Neural cell (in vitro differentiated cells): ENCODE measurements at regions not wholly inside any gene's neighbourhood (a gene's known extent, or its start where the extent isn't known, plus 50 kb on each side); places are given as distances from the start of the nearest gene placed in this dataset.

Experiments used
- H2AFZ ChIP-seq: fragments of 200-600, 300-800 bp; sonication (generic), shearing (Covaris generic); 2 replicates; pipeline ENCODE4 v1.6.0; 2014; ENCODE audit warnings: low read depth, mild to moderate bottlenecking, antibody characterized with exemption, low read length, moderate library complexity
- H3F3A ChIP-seq: fragments of 200-600 bp; shearing (Covaris generic); 2 replicates; pipeline ENCODE4 v1.6.1; 2016; ENCODE audit warnings: mild to moderate bottlenecking, moderate library complexity, mixed read lengths, antibody characterized with exemption, low read length; ENCODE audit not compliant: insufficient read depth, poor library complexity, severe bottlenecking
- H3K27ac ChIP-seq: fragments of 200-600, 300-800 bp; sonication (generic), shearing (Covaris generic); 2 replicates; pipeline ENCODE4 v1.5.1; 2014; ENCODE audit warnings: mild to moderate bottlenecking, low read length, moderate library complexity
- H3K27me3 ChIP-seq: fragments of 300-800, 200-600 bp; sonication (generic), shearing (Covaris generic); 2 replicates; pipeline ENCODE4 v1.6.0; 2014; ENCODE audit warnings: mild to moderate bottlenecking, low read depth, low read length, moderate library complexity; ENCODE audit not compliant: insufficient read depth
- H3K36me3 ChIP-seq: fragments of 300-800, 200-600 bp; sonication (generic), shearing (Covaris generic); 2 replicates; pipeline ENCODE4 v1.5.1; 2014; ENCODE audit warnings: mild to moderate bottlenecking, antibody characterized with exemption, low read length, moderate library complexity; ENCODE audit not compliant: insufficient read depth
- H3K4me2 ChIP-seq: fragments of 300-800, 200-600 bp; sonication (generic), shearing (Covaris generic); 2 replicates; pipeline ENCODE4 v1.6.0; 2014; ENCODE audit warnings: mild to moderate bottlenecking, low read length
- H3K4me3 ChIP-seq: fragments of 300-800, 200-600 bp; sonication (generic), shearing (Covaris generic); 2 replicates; pipeline ENCODE4 v1.5.1; 2014; ENCODE audit warnings: mild to moderate bottlenecking, low read length, moderate library complexity
- H3K79me2 ChIP-seq: fragments of 200-600 bp; shearing (Covaris generic); replicated peaks from 2 replicates; pipeline ENCODE4 v1.6.0; 2014; ENCODE audit warnings: mild to moderate bottlenecking, low read length, moderate library complexity; ENCODE audit not compliant: insufficient read depth
- H3K9ac ChIP-seq: fragments of 300-800, 200-600 bp; sonication (generic), shearing (Covaris generic); 2 replicates; pipeline ENCODE4 v1.6.1; 2016; ENCODE audit warnings: mild to moderate bottlenecking, low read length, mixed read lengths
- H3K9me2 ChIP-seq: fragments of 200-600 bp; shearing (Covaris generic); 2 replicates; pipeline ENCODE4 v1.6.1; 2016; ENCODE audit warnings: mild to moderate bottlenecking, low read length, mixed read lengths; ENCODE audit not compliant: insufficient read depth
- H3K9me3 ChIP-seq: fragments of 200-600, 300-800 bp; sonication (generic), shearing (Covaris generic); 2 replicates; pipeline ENCODE4 v1.6.1; 2016; ENCODE audit warnings: mild to moderate bottlenecking, mixed run types, low read length, moderate library complexity, mixed read lengths
- H4K20me1 ChIP-seq: fragments of 200-600 bp; shearing (Covaris generic); 2 replicates; pipeline ENCODE4 v1.6.1; 2016; ENCODE audit warnings: mild to moderate bottlenecking, mixed run types; ENCODE audit not compliant: insufficient read depth
- CTCF ChIP-seq: fragments of 450-650 bp; IDR thresholded peaks from 2 replicates; pipeline ENCODE4 v1.5.1; 2014; ENCODE audit warnings: antibody characterized with exemption, mild to moderate bottlenecking, moderate library complexity; ENCODE audit not compliant: poor library complexity, severe bottlenecking
- EP300 ChIP-seq: fragments of 450-650 bp; conservative IDR thresholded peaks from 2 replicates; pipeline ENCODE4 v1.6.1; 2014; ENCODE audit warnings: antibody characterized with exemption, mild to moderate bottlenecking, moderate library complexity; ENCODE audit not compliant: poor library complexity, severe bottlenecking
- EZH2 ChIP-seq: fragments of 200-600, 300-800 bp; shearing (Covaris generic), sonication (generic); IDR thresholded peaks from 2 replicates; pipeline ENCODE4 v1.6.1; 2014; ENCODE audit warnings: antibody characterized with exemption, low read length, borderline replicate concordance, mild to moderate bottlenecking; ENCODE audit not compliant: insufficient read depth, poor library complexity, severe bottlenecking
- MXI1 ChIP-seq: fragments of 450-650 bp; conservative IDR thresholded peaks from 2 replicates; pipeline ENCODE4 v1.6.1; 2014; ENCODE audit warnings: antibody characterized with exemption, mild to moderate bottlenecking; ENCODE audit not compliant: poor library complexity, severe bottlenecking
- POLR2AphosphoS5 ChIP-seq: IDR thresholded peaks from 2 replicates; pipeline ENCODE4 v1.6.1; 2012
- RAD21 ChIP-seq: fragments of 450-650 bp; conservative IDR thresholded peaks from 2 replicates; pipeline ENCODE4 v1.6.1; 2014; ENCODE audit warnings: antibody characterized with exemption, mild to moderate bottlenecking, moderate library complexity
- REST ChIP-seq: IDR thresholded peaks from 2 replicates; pipeline ENCODE4 v1.6.1; 2012; ENCODE audit warnings: borderline replicate concordance
- SMC3 ChIP-seq: fragments of 450-650 bp; conservative IDR thresholded peaks from 2 replicates; pipeline ENCODE4 v1.6.1; 2014; ENCODE audit warnings: antibody characterized with exemption, mild to moderate bottlenecking, moderate library complexity; ENCODE audit not compliant: poor library complexity
- TAF1 ChIP-seq: IDR thresholded peaks from 2 replicates; pipeline ENCODE4 v1.6.1; 2012; ENCODE audit warnings: low read depth

GRCh38 chr1:175872588-175872987 is 129.2 kb upstream of the TNR start:
- Histone ChIP-seq H3K36me3 (no peaks in the 10 kb centered on the region), H3K4me3 (no peak overlapping the region), H4K20me1 (no peaks in the 10 kb centered on the region), H3F3A (no peaks in the 10 kb centered on the region), H3K27ac (no peak overlapping the region), H3K4me2 (no peak overlapping the region), H2AFZ (no peak overlapping the region), H3K9me3 (no peaks in the 10 kb centered on the region), H3K79me2 (no peaks in the 10 kb centered on the region), H3K9me2 (no peaks in the 10 kb centered on the region), H3K27me3 (no peaks in the 10 kb centered on the region), H3K9ac (no peak overlapping the region)
- TF ChIP-seq REST (no peak), POLR2AphosphoS5 (no peak), SMC3 (no peak), RAD21 (no peak), EZH2 (no peak), MXI1 (no peak), TAF1 (no peak)

GRCh38 chr1:175871647-175872046 is 128.3 kb upstream of the TNR start:
- Histone ChIP-seq H2AFZ (no peak overlapping the region), H3K9me2 (no peaks in the 10 kb centered on the region), H3K27me3 (no peaks in the 10 kb centered on the region), H3K36me3 (no peaks in the 10 kb centered on the region), H3K27ac (no peak overlapping the region), H3K9ac (no peak overlapping the region), H3K4me3 (no peak overlapping the region), H3F3A (no peaks in the 10 kb centered on the region), H4K20me1 (no peaks in the 10 kb centered on the region), H3K4me2 (no peak overlapping the region), H3K79me2 (no peaks in the 10 kb centered on the region), H3K9me3 (no peaks in the 10 kb centered on the region)
- TF ChIP-seq MXI1 (no peak), EZH2 (no peak), TAF1 (no peak), RAD21 (no peak), SMC3 (no peak)

- H3K9me3 ChIP-seq = no peaks in the 10 kb centered on the region
- no peaks in the 10 kb centered on the region for H3K9me2 ChIP-seq
- H3K27me3 ChIP-seq = no peaks in the 10 kb centered on the region
- H3K27ac ChIP-seq = no peak overlapping the region
- H3K4me2 ChIP-seq = no peak overlapping the region
- H3K4me3 ChIP-seq = no peak overlapping the region
- H4K20me1 ChIP-seq = no peaks in the 10 kb centered on the region
- H2AFZ ChIP-seq = no peak overlapping the region
- H3K9ac ChIP-seq = no peak overlapping the region
- H3K79me2 ChIP-seq = no peaks in the 10 kb centered on the region
- no peaks in the 10 kb centered on the region for H3K36me3 ChIP-seq
- no peaks in the 10 kb centered on the region for H3F3A ChIP-seq
- no peak for TF ChIP-seq REST
- no peak for TF ChIP-seq TAF1
- no peak for TF ChIP-seq SMC3
- no peak for TF ChIP-seq MXI1
- TF ChIP-seq EP300 = no peak
- TF ChIP-seq RAD21 = no peak
- no peak for TF ChIP-seq CTCF
- no peak for TF ChIP-seq POLR2AphosphoS5
- no peak for TF ChIP-seq EZH2
Observed at GRCh38 chr1:175870217-175870616, 126.8 kb upstream of the TNR start.
